HG03432 (cell line): ENCODE measurements at regions not wholly inside any gene's neighbourhood (a gene's known extent, or its start where the extent isn't known, plus 50 kb on each side); places are given as distances from the start of the nearest gene placed in this dataset.

Source experiments
- ATAC-seq: cut with Tn5 transposase; IDR thresholded peaks from one replicate; pipeline ENCODE4 v1.9.1; 2021; ENCODE audit warnings: mild to moderate bottlenecking, moderate library complexity; ENCODE audit not compliant: unreplicated experiment

DNA sequence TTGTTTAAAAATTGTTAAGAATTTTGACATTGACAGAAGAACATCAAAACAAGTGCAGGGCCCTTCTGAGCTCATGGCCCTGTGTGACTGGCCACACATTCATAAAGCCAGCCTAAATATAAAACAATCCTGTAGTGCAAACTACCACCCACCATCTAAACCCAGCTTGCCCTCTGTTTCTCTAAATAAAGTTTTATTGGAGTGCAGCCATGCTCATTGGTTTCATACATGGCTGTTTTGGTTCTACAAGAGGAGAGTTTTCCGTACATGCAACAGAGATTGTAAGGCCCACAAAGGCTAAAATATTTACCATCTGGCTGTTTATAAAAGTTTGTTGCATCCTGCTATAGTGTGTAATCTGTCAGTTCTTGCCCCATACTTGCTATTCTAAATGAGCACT, 54.6 kb upstream of the TRIM24 start:
- no peak for ATAC-seq

DNA sequence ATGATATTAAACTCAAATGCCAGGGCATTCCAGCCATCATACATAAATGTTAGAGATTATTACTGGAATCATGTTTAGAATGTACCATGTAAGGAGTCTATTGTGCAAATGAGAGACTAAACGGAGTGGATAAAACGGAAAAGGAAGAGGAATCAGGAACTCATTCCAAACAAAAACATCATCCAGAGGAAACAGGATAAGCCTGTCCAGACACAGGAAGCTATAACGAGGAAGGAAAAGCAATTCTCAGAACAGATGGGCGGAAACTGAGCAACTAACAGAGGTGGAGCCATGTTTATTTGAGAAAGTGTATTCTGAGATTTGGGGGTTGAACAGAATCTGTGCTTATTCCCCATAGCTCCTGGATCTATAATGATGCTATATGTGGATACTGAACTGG, 52.3 kb upstream of the TRIM24 start:
- no peak for ATAC-seq
